ENCODE measurements at regions not wholly inside any gene's neighbourhood (a gene's known extent, or its start where the extent isn't known, plus 50 kb on each side); places are given as distances from the start of the nearest gene placed in this dataset.

GRCh38 chr1:20432341-20432740 is 53.7 kb downstream of the CAMK2N1 start:
- no peaks in the 10 kb centered on the region for H3K27me3 ChIP-seq (ENCODE audit: low read length)
- no peak overlapping the region for H3K9ac ChIP-seq (ENCODE audit: low read length)
- H3K9me3 ChIP-seq (ENCODE audit: low read length) = no peaks in the 10 kb centered on the region
- no peak overlapping the region for H2AFZ ChIP-seq (ENCODE audit: low read length)
- no peak overlapping the region for H3K4me3 ChIP-seq (ENCODE audit: low read length)
- H4K20me1 ChIP-seq (ENCODE audit: insufficient read depth, low read depth, low read length) = no peaks in the 10 kb centered on the region
- H3K9me2 ChIP-seq (replicated peaks; ENCODE audit: insufficient read depth, low read length) = no peaks in the 10 kb centered on the region
- H3K4me2 ChIP-seq (ENCODE audit: low read depth, low read length, poor library complexity, severe bottlenecking) = no peak overlapping the region
- no peaks in the 10 kb centered on the region for H3K36me3 ChIP-seq (ENCODE audit: insufficient read depth, low read length)
- H3K27ac ChIP-seq (ENCODE audit: low read length) = no peak overlapping the region
- H3K4me1 ChIP-seq (ENCODE audit: low read length) = peaks cover 18% of the 10 kb centered on the region
- H3K79me2 ChIP-seq (ENCODE audit: low read length) = no peaks in the 10 kb centered on the region
- DNase-seq = no peak

GRCh38 chr1:20431176-20431460 is 54.9 kb downstream of the CAMK2N1 start:
- H3K9me2 ChIP-seq (replicated peaks; ENCODE audit: insufficient read depth, low read length) = no peaks in the 10 kb centered on the region
- no peak overlapping the region for H2AFZ ChIP-seq (ENCODE audit: low read length)
- H3K4me3 ChIP-seq (ENCODE audit: low read length) = no peak overlapping the region
- H3K4me1 ChIP-seq (ENCODE audit: low read length) = peaks cover 26% of the 10 kb centered on the region
- no peaks in the 10 kb centered on the region for H3K36me3 ChIP-seq (ENCODE audit: insufficient read depth, low read length)
- H3K9me3 ChIP-seq (ENCODE audit: low read length) = no peaks in the 10 kb centered on the region
- no peak overlapping the region for H3K27ac ChIP-seq (ENCODE audit: low read length)
- H4K20me1 ChIP-seq (ENCODE audit: insufficient read depth, low read depth, low read length) = no peaks in the 10 kb centered on the region
- no peak overlapping the region for H3K4me2 ChIP-seq (ENCODE audit: low read depth, low read length, poor library complexity, severe bottlenecking)
- DNase-seq = no peak
- no peaks in the 10 kb centered on the region for H3K27me3 ChIP-seq (ENCODE audit: low read length)
- no peak overlapping the region for H3K9ac ChIP-seq (ENCODE audit: low read length)
- no peaks in the 10 kb centered on the region for H3K79me2 ChIP-seq (ENCODE audit: low read length)

GRCh38 chr1:20430355-20431175 is 55.4 kb downstream of the CAMK2N1 start:
- H3K27me3 ChIP-seq (ENCODE audit: low read length) = no peaks in the 10 kb centered on the region

GRCh38 chr1:20429296-20429695 is 56.7 kb downstream of the CAMK2N1 start:
- H3K27me3 ChIP-seq (ENCODE audit: low read length) = peaks cover 2% of the 10 kb centered on the region; the same call in 1 of the 2 replicates
- H4K20me1 ChIP-seq (ENCODE audit: insufficient read depth, low read depth, low read length) = no peaks in the 10 kb centered on the region
- H3K27ac ChIP-seq (ENCODE audit: low read length) = no peak overlapping the region
- H3K79me2 ChIP-seq (ENCODE audit: low read length) = no peaks in the 10 kb centered on the region
- no peak overlapping the region for H3K4me3 ChIP-seq (ENCODE audit: low read length)
- H3K9ac ChIP-seq (ENCODE audit: low read length) = no peak overlapping the region
- H3K36me3 ChIP-seq (ENCODE audit: insufficient read depth, low read length) = no peaks in the 10 kb centered on the region
- no peak for DNase-seq
- H3K9me3 ChIP-seq (ENCODE audit: low read length) = 0 out of 2 replicates have a peak, but pooled peaks cover 3% of the 10 kb centered on the region
- no peaks in the 10 kb centered on the region for H3K9me2 ChIP-seq (replicated peaks; ENCODE audit: insufficient read depth, low read length)
- no peak overlapping the region for H2AFZ ChIP-seq (ENCODE audit: low read length)
- peaks cover 29% of the 10 kb centered on the region for H3K4me1 ChIP-seq (ENCODE audit: low read length)
- no peak overlapping the region for H3K4me2 ChIP-seq (ENCODE audit: low read depth, low read length, poor library complexity, severe bottlenecking)

More at GRCh38 chr1:20430355-20431175, 55.4 kb downstream of the CAMK2N1 start:
- no peak overlapping the region for H2AFZ ChIP-seq (ENCODE audit: low read length)
- no peak overlapping the region for H3K27ac ChIP-seq (ENCODE audit: low read length)
- H3K79me2 ChIP-seq (ENCODE audit: low read length) = no peaks in the 10 kb centered on the region
- no peaks in the 10 kb centered on the region for H3K9me2 ChIP-seq (replicated peaks; ENCODE audit: insufficient read depth, low read length)
- no peak overlapping the region for H3K9ac ChIP-seq (ENCODE audit: low read length)
- no peaks in the 10 kb centered on the region for H3K36me3 ChIP-seq (ENCODE audit: insufficient read depth, low read length)
- H3K4me3 ChIP-seq (ENCODE audit: low read length) = no peak overlapping the region
- peaks cover 29% of the 10 kb centered on the region for H3K4me1 ChIP-seq (ENCODE audit: low read length)
- no peaks in the 10 kb centered on the region for H4K20me1 ChIP-seq (ENCODE audit: insufficient read depth, low read depth, low read length)
- DNase-seq = peak; percentile 77
- no peak overlapping the region for H3K4me2 ChIP-seq (ENCODE audit: low read depth, low read length, poor library complexity, severe bottlenecking)
- no peaks in the 10 kb centered on the region for H3K9me3 ChIP-seq (ENCODE audit: low read length)

- no peaks in the 10 kb centered on the region for H3K9me2 ChIP-seq (replicated peaks; ENCODE audit: insufficient read depth, low read length)
- no peak for DNase-seq
- no peak overlapping the region for H3K4me3 ChIP-seq (ENCODE audit: low read length)
- H3K9me3 ChIP-seq (ENCODE audit: low read length) = 0 out of 2 replicates have a peak, but pooled peaks cover 3% of the 10 kb centered on the region
- no peak overlapping the region for H3K4me2 ChIP-seq (ENCODE audit: low read depth, low read length, poor library complexity, severe bottlenecking)
- H3K79me2 ChIP-seq (ENCODE audit: low read length) = no peaks in the 10 kb centered on the region
- no peak overlapping the region for H3K9ac ChIP-seq (ENCODE audit: low read length)
- H3K27ac ChIP-seq (ENCODE audit: low read length) = no peak overlapping the region
- H3K27me3 ChIP-seq (ENCODE audit: low read length) = peaks cover 3% of the 10 kb centered on the region; the same call in 1 of the 2 replicates
- H4K20me1 ChIP-seq (ENCODE audit: insufficient read depth, low read depth, low read length) = no peaks in the 10 kb centered on the region
- H2AFZ ChIP-seq (ENCODE audit: low read length) = no peak overlapping the region
- H3K36me3 ChIP-seq (ENCODE audit: insufficient read depth, low read length) = no peaks in the 10 kb centered on the region
- peaks cover 29% of the 10 kb centered on the region for H3K4me1 ChIP-seq (ENCODE audit: low read length)
Measured at GRCh38 chr1:20428841-20429240, 57.2 kb downstream of the CAMK2N1 start.

- Histone ChIP-seq H4K20me1 (ENCODE audit: insufficient read depth, low read depth, low read length) (no peaks in the 10 kb centered on the region), H3K27ac (ENCODE audit: low read length) (no peak overlapping the region), H3K36me3 (ENCODE audit: insufficient read depth, low read length) (0 out of 2 replicates have a peak, but pooled peaks cover 5% of the 10 kb centered on the region), H3K9me3 (ENCODE audit: low read length) (peaks cover 14% of the 10 kb centered on the region), H3K79me2 (ENCODE audit: low read length) (no peaks in the 10 kb centered on the region), H3K4me2 (ENCODE audit: low read depth, low read length, poor library complexity, severe bottlenecking) (no peak overlapping the region), H3K9ac (ENCODE audit: low read length) (no peak overlapping the region), H3K4me1 (ENCODE audit: low read length) (peaks cover 29% of the 10 kb centered on the region), H3K9me2 (replicated peaks; ENCODE audit: insufficient read depth, low read length) (no peaks in the 10 kb centered on the region), H3K4me3 (ENCODE audit: low read length) (no peak overlapping the region), H2AFZ (ENCODE audit: low read length) (no peak overlapping the region), H3K27me3 (ENCODE audit: low read length) (peaks cover 3% of the 10 kb centered on the region; the same call in 1 of the 2 replicates)
- no peak for DNase-seq
Measured at GRCh38 chr1:20426923-20427322, 59.1 kb downstream of the CAMK2N1 start.

GRCh38 chr1:20426371-20426770 is 59.6 kb downstream of the CAMK2N1 start:
- Histone ChIP-seq H3K9me2 (replicated peaks; ENCODE audit: insufficient read depth, low read length) (no peaks in the 10 kb centered on the region), H3K9me3 (ENCODE audit: low read length) (peaks cover 14% of the 10 kb centered on the region), H3K36me3 (ENCODE audit: insufficient read depth, low read length) (0 out of 2 replicates have a peak, but pooled peaks cover 5% of the 10 kb centered on the region), H3K9ac (ENCODE audit: low read length) (no peak overlapping the region), H3K27me3 (ENCODE audit: low read length) (peaks cover 3% of the 10 kb centered on the region; the same call in 1 of the 2 replicates), H2AFZ (ENCODE audit: low read length) (no peak overlapping the region), H3K4me1 (ENCODE audit: low read length) (peaks cover 29% of the 10 kb centered on the region), H3K4me2 (ENCODE audit: low read depth, low read length, poor library complexity, severe bottlenecking) (peak overlapping the region; percentile 4), H3K79me2 (ENCODE audit: low read length) (no peaks in the 10 kb centered on the region), H4K20me1 (ENCODE audit: insufficient read depth, low read depth, low read length) (no peaks in the 10 kb centered on the region), H3K4me3 (ENCODE audit: low read length) (no peak overlapping the region), H3K27ac (ENCODE audit: low read length) (no peak overlapping the region)
- no peak for DNase-seq

GRCh38 chr1:20425622-20426021 is 60.4 kb downstream of the CAMK2N1 start:
- H3K4me2 ChIP-seq (ENCODE audit: low read depth, low read length, poor library complexity, severe bottlenecking) = no peak overlapping the region

More at GRCh38 chr1:20425622-20426021, 60.4 kb downstream of the CAMK2N1 start:
- Histone ChIP-seq H3K79me2 (ENCODE audit: low read length) (no peaks in the 10 kb centered on the region), H2AFZ (ENCODE audit: low read length) (no peak overlapping the region), H3K9me2 (replicated peaks; ENCODE audit: insufficient read depth, low read length) (no peaks in the 10 kb centered on the region), H4K20me1 (ENCODE audit: insufficient read depth, low read depth, low read length) (no peaks in the 10 kb centered on the region), H3K27me3 (ENCODE audit: low read length) (peaks cover 3% of the 10 kb centered on the region; the same call in 1 of the 2 replicates), H3K36me3 (ENCODE audit: insufficient read depth, low read length) (0 out of 2 replicates have a peak, but pooled peaks cover 5% of the 10 kb centered on the region), H3K4me1 (ENCODE audit: low read length) (peaks cover 29% of the 10 kb centered on the region), H3K4me3 (ENCODE audit: low read length) (no peak overlapping the region), H3K27ac (ENCODE audit: low read length) (no peak overlapping the region), H3K9me3 (ENCODE audit: low read length) (peaks cover 14% of the 10 kb centered on the region), H3K9ac (ENCODE audit: low read length) (no peak overlapping the region)
- DNase-seq = no peak

Measured in Karpas-422 (cell line).